Loucy (cell line): ENCODE measurements at regions not wholly inside any gene's neighbourhood (a gene's known extent, or its start where the extent isn't known, plus 50 kb on each side); places are given as distances from the start of the nearest gene placed in this dataset.

Source experiments
- EZH2phosphoT487 ChIP-seq: fragments of 200-600 bp; IDR thresholded peaks from 2 replicates; pipeline ENCODE4 v1.6.1; 2018; ENCODE audit warnings: antibody characterized with exemption, mild to moderate bottlenecking, moderate library complexity, borderline replicate concordance
- TF ChIP-seq, protein P1 (sequence below): fragments of 200-600 bp; sonication (generic); conservative IDR thresholded peaks from 2 replicates; pipeline ENCODE4 v1.5.1; 2014; ENCODE audit warnings: mild to moderate bottlenecking, antibody characterized with exemption, low read length

GRCh38 chr18:11304928-11305327 lies 155.6 kb upstream of the PIEZO2 start:
- TF ChIP-seq, protein P1, sequence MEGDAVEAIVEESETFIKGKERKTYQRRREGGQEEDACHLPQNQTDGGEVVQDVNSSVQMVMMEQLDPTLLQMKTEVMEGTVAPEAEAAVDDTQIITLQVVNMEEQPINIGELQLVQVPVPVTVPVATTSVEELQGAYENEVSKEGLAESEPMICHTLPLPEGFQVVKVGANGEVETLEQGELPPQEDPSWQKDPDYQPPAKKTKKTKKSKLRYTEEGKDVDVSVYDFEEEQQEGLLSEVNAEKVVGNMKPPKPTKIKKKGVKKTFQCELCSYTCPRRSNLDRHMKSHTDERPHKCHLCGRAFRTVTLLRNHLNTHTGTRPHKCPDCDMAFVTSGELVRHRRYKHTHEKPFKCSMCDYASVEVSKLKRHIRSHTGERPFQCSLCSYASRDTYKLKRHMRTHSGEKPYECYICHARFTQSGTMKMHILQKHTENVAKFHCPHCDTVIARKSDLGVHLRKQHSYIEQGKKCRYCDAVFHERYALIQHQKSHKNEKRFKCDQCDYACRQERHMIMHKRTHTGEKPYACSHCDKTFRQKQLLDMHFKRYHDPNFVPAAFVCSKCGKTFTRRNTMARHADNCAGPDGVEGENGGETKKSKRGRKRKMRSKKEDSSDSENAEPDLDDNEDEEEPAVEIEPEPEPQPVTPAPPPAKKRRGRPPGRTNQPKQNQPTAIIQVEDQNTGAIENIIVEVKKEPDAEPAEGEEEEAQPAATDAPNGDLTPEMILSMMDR = no peak
- TF ChIP-seq EZH2phosphoT487 = no peak
